HUES64 (cell line): ENCODE measurements at regions not wholly inside any gene's neighbourhood (a gene's known extent, or its start where the extent isn't known, plus 50 kb on each side); places are given as distances from the start of the nearest gene placed in this dataset.

Source experiments
- H3K27ac ChIP-seq: 2 replicates; pipeline ENCODE4 v1.7.0; 2013; ENCODE audit warnings: low read depth, low read length, inconsistent platforms
- H3K27me3 ChIP-seq: 2 replicates; pipeline ENCODE4 v1.6.1; 2013; ENCODE audit warnings: mild to moderate bottlenecking, low read length; ENCODE audit not compliant: insufficient read depth
- H3K36me3 ChIP-seq: 2 replicates; pipeline ENCODE4 v1.6.1; 2013; ENCODE audit warnings: mild to moderate bottlenecking, low read length; ENCODE audit not compliant: insufficient read depth
- H3K4me1 ChIP-seq: 2 replicates; pipeline ENCODE4 v1.6.1; 2013; ENCODE audit warnings: mild to moderate bottlenecking, low read length, moderate library complexity; ENCODE audit not compliant: insufficient read depth
- H3K4me3 ChIP-seq: 2 replicates; pipeline ENCODE4 v1.5.1; 2013; ENCODE audit warnings: mild to moderate bottlenecking, low read length, moderate library complexity
- H3K9ac ChIP-seq: 2 replicates; pipeline ENCODE4 v1.6.1; 2013; ENCODE audit warnings: mild to moderate bottlenecking, low read depth, low read length
- H3K9me3 ChIP-seq: 2 replicates; pipeline ENCODE4 v1.6.1; 2013; ENCODE audit warnings: low read depth, low read length; ENCODE audit not compliant: insufficient read depth
- WGBS: fragments of 150-250, 120-280 bp; methylation state at CpG from one replicate; pipeline ENCODE4 v1.1.7; 2013; ENCODE audit warnings: missing lambda C conversion rate; 5-methylcytosine and 5-hydroxymethylcytosine counted together

DNA sequence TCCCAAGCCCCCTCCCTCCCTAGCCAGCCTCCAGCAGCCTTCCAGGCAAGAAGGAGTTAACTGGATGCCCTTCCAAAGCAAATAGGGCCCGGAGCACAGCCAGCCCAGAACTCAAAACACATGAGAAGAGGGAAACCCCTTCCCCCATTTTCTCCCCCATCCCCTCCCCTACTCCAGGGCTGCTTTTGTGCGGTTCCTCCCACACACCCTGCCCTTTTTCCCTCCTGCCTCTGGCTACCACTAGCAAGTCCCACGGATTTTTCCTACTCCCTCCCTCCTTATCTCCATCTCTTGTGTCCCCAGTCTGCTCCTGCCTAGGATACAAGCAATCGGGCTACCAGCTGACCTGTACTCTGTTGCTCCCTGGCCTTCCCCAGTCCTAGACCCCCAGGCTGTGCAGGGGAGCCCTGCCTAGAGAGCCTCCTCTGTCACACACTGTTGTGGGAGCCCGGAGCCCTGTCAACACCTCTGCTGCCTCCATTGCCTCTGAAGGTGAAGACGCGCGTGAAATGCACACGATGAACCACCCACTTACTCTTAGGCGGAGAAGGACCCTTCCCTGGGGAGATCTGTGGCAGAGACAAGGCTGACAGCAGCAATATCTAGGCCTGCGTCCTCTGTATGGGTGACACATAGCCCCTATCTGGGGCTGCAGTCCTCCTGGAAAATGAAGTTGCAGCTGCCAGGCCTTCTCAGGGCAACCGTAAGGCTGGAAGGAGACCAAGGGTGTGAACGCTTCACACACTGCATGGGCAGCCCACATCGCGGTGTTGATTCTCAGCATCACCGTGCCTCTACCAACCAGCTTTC is 282.8 kb downstream of the MN1 start:
- H3K36me3 ChIP-seq, result no peaks in the 10 kb centered on the region
- no peaks in the 10 kb centered on the region for H3K9me3 ChIP-seq
- no peak overlapping the region for H3K4me3 ChIP-seq
- no peak overlapping the region for H3K27ac ChIP-seq
- WGBS, result 62% methylated on average over 16 of the region's 16 CpGs
- no peaks in the 10 kb centered on the region for H3K27me3 ChIP-seq
- H3K4me1 ChIP-seq, result peaks cover 12% of the 10 kb centered on the region; the same call in 1 of the 2 replicates
- H3K9ac ChIP-seq, result no peak overlapping the region

DNA sequence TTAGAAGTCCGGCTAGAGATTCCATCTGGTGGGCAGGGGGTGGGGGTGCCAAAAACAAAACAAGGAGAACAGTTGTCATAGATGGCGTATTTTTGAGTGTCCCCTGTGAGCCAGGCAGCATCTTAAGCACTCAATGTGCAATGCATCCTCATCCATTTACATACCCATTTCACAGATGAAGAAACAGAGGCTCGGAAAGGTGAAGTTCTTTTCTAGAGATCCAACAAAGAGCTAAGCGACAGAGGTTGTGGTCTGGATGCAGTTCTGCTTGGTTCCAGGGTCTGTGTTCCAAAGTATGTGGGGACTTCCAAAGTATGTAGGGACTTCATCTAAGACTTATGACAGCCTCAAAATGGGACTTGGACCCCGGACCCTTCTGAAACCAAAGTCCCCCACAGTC is 277.8 kb downstream of the MN1 start:
- Histone ChIP-seq H3K4me1 (peaks cover 9% of the 10 kb centered on the region; the same call in 1 of the 2 replicates), H3K4me3 (no peak overlapping the region), H3K9ac (no peak overlapping the region), H3K27me3 (no peaks in the 10 kb centered on the region), H3K9me3 (no peaks in the 10 kb centered on the region), H3K36me3 (no peaks in the 10 kb centered on the region), H3K27ac (no peak overlapping the region)
- 95% methylated on average over 5 of the region's 5 CpGs for WGBS

DNA sequence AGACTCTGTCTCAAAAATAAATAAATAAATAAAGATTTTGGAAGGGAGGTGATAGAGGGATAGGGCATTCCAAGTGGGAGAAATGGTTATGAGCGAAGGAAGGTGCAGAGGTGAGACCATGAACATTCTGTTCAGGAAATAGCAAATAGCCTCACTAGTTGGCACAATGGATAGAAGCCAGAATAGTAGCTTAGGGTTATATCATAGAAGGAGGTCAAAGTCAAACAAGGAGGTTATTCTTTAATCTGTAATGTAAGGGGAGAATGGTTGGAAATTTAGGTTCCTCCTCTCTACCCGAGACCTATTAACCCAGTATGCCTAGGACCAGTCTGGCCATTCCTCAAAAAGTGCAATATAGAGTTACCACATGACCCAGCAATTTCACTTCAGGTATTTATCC is 275.8 kb downstream of the MN1 start:
- H3K4me3 ChIP-seq, result no peak overlapping the region
- WGBS, result 95% methylated on average over 2 of the region's 2 CpGs
- no peak overlapping the region for H3K27ac ChIP-seq
- H3K4me1 ChIP-seq, result 0 out of 2 replicates have a peak, but pooled peaks cover 3% of the 10 kb centered on the region
- no peak overlapping the region for H3K9ac ChIP-seq
- H3K36me3 ChIP-seq, result no peaks in the 10 kb centered on the region
- H3K9me3 ChIP-seq, result no peaks in the 10 kb centered on the region
- no peaks in the 10 kb centered on the region for H3K27me3 ChIP-seq

DNA sequence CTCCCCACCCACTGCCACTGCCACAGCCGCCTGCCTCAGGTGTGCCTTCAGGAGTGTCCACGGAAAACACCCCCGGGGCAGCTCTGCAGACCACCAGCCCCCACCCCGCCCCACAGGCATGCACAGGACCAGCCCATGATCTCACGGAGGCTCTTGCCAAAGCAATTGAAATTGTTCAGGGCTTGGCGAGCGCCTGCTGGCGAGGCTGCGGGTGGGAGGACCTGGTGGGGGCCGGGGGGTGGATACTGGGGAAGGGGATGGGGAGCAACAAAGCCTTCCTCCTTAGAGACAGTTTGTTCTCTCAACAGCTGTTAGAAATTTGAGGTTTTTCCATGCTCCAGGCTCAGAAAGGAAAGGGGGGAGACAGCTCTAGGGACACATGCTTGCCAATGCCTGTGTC is 274.7 kb downstream of the MN1 start:
- Histone ChIP-seq H3K4me3 (no peak overlapping the region), H3K9me3 (no peaks in the 10 kb centered on the region), H3K27ac (no peak overlapping the region), H3K36me3 (no peaks in the 10 kb centered on the region), H3K9ac (no peak overlapping the region), H3K4me1 (0 out of 2 replicates have a peak, but pooled peaks cover 3% of the 10 kb centered on the region), H3K27me3 (no peaks in the 10 kb centered on the region)
- 81% methylated on average over 10 of the region's 10 CpGs for WGBS

DNA sequence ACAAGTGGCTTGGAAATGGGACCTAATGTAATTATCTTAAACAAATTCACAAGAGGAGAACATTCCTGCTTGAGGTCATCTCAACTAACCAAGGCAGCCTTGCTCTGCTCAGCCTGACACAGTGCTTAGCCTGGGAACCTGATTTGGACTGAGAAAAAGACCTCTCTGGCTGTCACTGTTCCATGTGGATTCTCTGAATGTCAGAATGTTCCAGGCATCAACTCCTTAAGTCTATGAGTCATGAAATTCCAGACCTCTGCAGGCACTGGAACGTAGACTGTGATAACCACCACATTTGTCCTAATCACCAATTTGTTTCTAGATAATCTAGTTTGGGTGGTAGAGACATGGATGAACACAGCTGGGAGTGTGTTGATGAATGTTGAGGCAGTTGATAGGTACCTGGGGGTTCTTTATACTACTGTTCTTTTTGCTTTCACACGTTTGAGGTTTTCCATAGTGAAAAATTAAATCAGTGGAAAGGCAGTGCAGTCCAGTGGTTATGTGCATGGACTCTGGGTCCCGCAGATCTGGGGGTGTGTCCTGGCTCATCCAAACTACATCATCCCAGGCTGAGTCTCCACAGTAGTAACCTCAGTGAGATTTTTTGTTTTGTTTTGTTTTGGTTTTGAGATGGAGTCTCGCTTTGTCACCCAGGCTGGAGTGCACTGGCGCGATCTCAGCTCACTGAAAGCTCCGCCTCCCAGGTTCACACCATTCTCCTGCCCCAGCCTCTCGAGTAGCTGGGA is 269.6 kb downstream of the MN1 start:
- WGBS, result 88% methylated on average over 8 of the region's 8 CpGs
- no peak overlapping the region for H3K9ac ChIP-seq
- H3K4me3 ChIP-seq, result no peak overlapping the region
- H3K27me3 ChIP-seq, result no peaks in the 10 kb centered on the region
- H3K27ac ChIP-seq, result no peak overlapping the region
- H3K36me3 ChIP-seq, result no peaks in the 10 kb centered on the region
- H3K9me3 ChIP-seq, result no peaks in the 10 kb centered on the region
- H3K4me1 ChIP-seq, result no peaks in the 10 kb centered on the region

DNA sequence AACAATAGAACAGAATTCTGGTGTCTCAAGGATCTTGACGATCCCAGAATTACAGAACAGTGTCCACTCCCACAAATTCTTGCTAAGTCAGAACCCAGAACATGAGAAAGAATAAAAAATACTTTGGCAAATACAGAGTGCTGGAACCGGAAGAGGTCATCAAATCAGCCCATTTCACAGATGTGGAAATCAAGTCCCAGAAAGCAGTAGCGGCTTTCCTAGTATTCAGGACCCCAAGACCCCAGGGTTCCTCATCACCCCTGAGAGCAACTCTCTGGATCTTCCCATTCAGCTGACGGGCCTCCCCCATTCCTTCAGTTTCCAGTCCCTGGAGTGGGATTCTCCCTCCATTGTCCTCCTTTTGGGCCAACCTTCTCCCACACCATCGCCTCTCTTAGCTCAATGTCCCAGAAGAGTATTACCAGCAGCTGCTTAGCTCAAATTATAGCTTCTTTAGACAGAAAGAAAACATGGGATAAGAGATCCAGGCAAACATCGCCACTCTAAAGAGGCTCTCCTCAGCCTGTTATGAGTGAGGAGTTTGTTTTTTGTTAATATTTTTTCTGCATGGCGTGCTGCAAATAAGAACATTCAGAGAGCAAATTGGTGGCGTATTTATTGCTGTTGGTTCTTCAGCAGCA is 268.3 kb downstream of the MN1 start:
- Histone ChIP-seq H3K4me3 (no peak overlapping the region), H3K27me3 (no peaks in the 10 kb centered on the region)
- 86% methylated on average over 8 of the region's 8 CpGs for WGBS

DNA sequence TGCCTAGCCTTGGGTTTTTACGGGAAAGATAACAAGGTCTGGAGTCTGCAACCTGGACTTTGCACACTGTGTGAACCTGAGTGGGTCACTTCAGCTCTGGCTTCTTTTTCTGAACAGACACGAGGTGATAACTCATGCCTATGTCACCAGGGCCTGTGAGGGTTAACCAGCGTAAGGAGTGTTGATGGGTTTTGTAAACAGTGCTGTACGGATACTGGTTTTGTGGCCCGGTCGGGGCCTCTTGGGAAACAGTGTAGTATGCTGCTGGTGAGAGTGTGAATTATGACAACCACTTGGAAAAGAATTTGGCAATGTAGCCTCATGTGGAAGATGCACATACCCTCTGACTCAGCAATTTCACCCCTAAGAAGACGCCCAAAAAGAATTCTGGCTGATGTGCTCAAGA is 266.8 kb downstream of the MN1 start:
- Histone ChIP-seq H3K27me3 (no peaks in the 10 kb centered on the region), H3K36me3 (no peaks in the 10 kb centered on the region), H3K4me3 (no peak overlapping the region), H3K9ac (no peak overlapping the region), H3K27ac (no peak overlapping the region), H3K4me1 (no peaks in the 10 kb centered on the region), H3K9me3 (no peaks in the 10 kb centered on the region)
- 91% methylated on average over 7 of the region's 7 CpGs for WGBS

More for the DNA sequence above, 268.3 kb downstream of the MN1 start:
- no peaks in the 10 kb centered on the region for H3K4me1 ChIP-seq
- no peaks in the 10 kb centered on the region for H3K36me3 ChIP-seq
- H3K27ac ChIP-seq, result no peak overlapping the region
- H3K9ac ChIP-seq, result no peak overlapping the region
- no peaks in the 10 kb centered on the region for H3K9me3 ChIP-seq

DNA sequence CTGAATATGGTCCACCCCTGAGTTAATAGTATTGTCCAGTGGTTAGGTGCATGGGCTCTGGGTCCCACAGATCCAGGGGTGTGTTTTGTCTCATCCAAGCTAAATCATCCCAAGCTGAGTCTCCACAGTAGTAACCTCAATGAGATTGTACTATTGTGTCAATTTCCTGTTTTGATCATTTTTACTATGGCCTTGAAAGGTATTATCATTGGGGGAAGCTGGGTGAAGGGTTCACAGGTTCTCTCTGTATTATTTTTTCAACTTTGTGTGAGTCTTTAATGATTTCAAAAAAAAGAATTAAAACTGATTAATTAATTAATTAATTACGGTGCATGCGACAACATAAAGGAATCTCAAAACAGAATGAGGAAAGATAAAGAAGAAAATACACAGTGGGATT is 266.1 kb downstream of the MN1 start:
- no peaks in the 10 kb centered on the region for H3K4me1 ChIP-seq
- no peak overlapping the region for H3K4me3 ChIP-seq
- no peaks in the 10 kb centered on the region for H3K27me3 ChIP-seq
- H3K9ac ChIP-seq, result no peak overlapping the region
- H3K9me3 ChIP-seq, result no peaks in the 10 kb centered on the region
- no peaks in the 10 kb centered on the region for H3K36me3 ChIP-seq
- H3K27ac ChIP-seq, result no peak overlapping the region
- WGBS, result no CpG with 5 or more reads among the region's 2 CpGs

DNA sequence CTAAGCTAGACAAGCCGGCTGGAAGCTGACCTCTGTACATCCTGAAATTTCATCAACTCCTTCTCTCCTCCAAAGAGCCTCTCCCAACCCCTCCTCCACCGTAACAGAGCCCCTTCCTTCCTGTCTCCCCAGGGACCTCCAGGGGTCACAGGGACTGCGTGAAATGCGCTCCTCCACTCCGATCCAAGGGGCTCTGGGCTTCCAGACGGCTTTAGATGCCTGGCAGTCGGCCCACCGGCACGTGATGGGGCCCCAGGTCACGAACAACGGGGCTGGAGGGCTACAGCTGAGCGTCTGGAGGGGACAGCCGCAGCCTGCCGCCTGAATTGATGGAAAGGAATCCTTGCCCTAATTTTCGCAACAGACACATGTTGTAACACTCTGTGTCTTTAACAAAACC is 264.1 kb downstream of the MN1 start:
- Histone ChIP-seq H3K4me3 (no peak overlapping the region), H3K4me1 (no peaks in the 10 kb centered on the region), H3K9me3 (no peaks in the 10 kb centered on the region), H3K36me3 (no peaks in the 10 kb centered on the region), H3K27ac (no peak overlapping the region), H3K27me3 (no peaks in the 10 kb centered on the region), H3K9ac (no peak overlapping the region)
- 71% methylated on average over 15 of the region's 15 CpGs for WGBS

DNA sequence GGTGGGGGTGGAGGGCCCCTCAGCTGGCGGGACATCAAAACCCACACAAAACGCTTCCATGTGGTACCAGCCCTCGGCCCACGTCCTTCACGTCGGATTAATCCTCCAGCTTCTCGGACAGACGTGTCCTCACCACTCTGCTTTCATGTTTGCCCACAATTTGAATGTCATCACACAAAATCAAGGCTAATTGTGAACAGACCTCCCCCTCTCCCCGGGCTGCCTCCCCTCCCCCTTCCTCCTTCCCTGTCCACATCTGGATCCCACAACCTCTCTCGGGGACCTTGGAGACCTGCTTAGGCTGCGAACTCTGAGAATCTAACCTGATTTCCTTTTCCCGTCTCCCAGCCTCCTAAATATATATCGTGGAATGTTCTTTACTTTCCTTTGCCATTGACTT is 262.9 kb downstream of the MN1 start:
- Histone ChIP-seq H3K4me3 (no peak overlapping the region), H3K27ac (no peak overlapping the region), H3K9ac (no peak overlapping the region), H3K36me3 (no peaks in the 10 kb centered on the region), H3K4me1 (no peaks in the 10 kb centered on the region), H3K27me3 (no peaks in the 10 kb centered on the region), H3K9me3 (no peaks in the 10 kb centered on the region)
- 71% methylated on average over 13 of the region's 13 CpGs for WGBS

DNA sequence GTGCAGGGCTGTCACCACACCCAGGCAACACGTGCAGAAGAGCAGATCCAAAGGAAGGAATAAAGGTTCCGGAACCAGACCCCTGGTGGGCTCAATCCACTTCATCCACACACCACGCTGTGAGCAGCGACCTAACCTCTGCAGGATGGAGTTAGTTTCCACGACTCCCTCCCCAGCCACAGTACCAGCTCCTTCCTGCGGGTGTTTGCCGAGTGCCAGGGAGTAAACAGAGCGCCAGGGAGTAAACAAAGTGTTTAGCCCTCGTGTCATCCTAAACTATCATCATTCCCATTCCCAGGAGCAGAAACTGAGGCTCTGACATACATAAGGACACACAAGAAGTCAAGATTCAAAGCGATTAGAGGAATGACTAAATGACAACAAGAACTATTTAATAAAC is 261.3 kb downstream of the MN1 start:
- no peaks in the 10 kb centered on the region for H3K36me3 ChIP-seq
- H3K9ac ChIP-seq, result no peak overlapping the region
- H3K4me1 ChIP-seq, result no peaks in the 10 kb centered on the region
- H3K4me3 ChIP-seq, result no peak overlapping the region
- H3K27ac ChIP-seq, result no peak overlapping the region
- no peaks in the 10 kb centered on the region for H3K9me3 ChIP-seq
- WGBS, result 80% methylated on average over 10 of the region's 10 CpGs
- H3K27me3 ChIP-seq, result no peaks in the 10 kb centered on the region
